Spleen (tissue), 11 donors: ENCODE measurements at regions not wholly inside any gene's neighbourhood (a gene's known extent, or its start where the extent isn't known, plus 50 kb on each side); places are given as distances from the start of the nearest gene placed in this dataset.

Experiments
- DNase-seq: peaks from one replicate; pipeline ENCODE4 v3.0.0-alpha.2; 2020
- H3K27ac ChIP-seq, 8 donors: fragments of 200-600 bp; sonication (generic) in 7 of 8; 1 replicate in 4 of 8; 2 replicates in 4 of 8; pipeline versions ENCODE4 v1.5.0 to v1.8.0; 2016 to 2021; ENCODE audit warnings: inconsistent platforms in 4 of 8, mild to moderate bottlenecking in 4 of 8, moderate library complexity in 1 of 8
- H3K27me3 ChIP-seq, 7 donors: fragments of 200-600 bp; sonication (generic) in 6 of 7; replicated peaks in 1 of 7; 1 replicate in 4 of 7; 2 replicates in 3 of 7; pipeline versions ENCODE4 v1.5.0 to v1.8.0; 2016 to 2021; ENCODE audit warnings: inconsistent platforms in 3 of 7, mild to moderate bottlenecking in 1 of 7
- H3K36me3 ChIP-seq, 6 donors: fragments of 200-600 bp; sonication (generic) in 5 of 6; 1 replicate in 4 of 6; 2 replicates in 2 of 6; pipeline versions ENCODE4 v1.5.0 to v1.8.0; 2016 to 2021; ENCODE audit warnings: inconsistent platforms in 2 of 6
- H3K4me1 ChIP-seq, 6 donors: fragments of 200-600 bp; sonication (generic) in 5 of 6; 1 replicate in 3 of 6; 2 replicates in 3 of 6; pipeline versions ENCODE4 v1.5.0 to v1.8.0; 2016 to 2021; ENCODE audit warnings: inconsistent platforms in 3 of 6
- H3K4me3 ChIP-seq, 8 donors: fragments of 200-600 bp; sonication (generic) in 7 of 8; 1 replicate in 4 of 8; 2 replicates in 4 of 8; pipeline versions ENCODE4 v1.5.0 to v1.8.0; 2016 to 2021; ENCODE audit warnings: inconsistent platforms in 4 of 8, mild to moderate bottlenecking in 4 of 8, moderate library complexity in 2 of 8
- H3K9me3 ChIP-seq, 8 donors: fragments of 200-600 bp; sonication (generic) in 7 of 8; 1 replicate in 4 of 8; 2 replicates in 4 of 8; pipeline versions ENCODE4 v1.5.0 to v1.8.0; 2016 to 2021; ENCODE audit warnings: inconsistent platforms in 4 of 8
- CTCF ChIP-seq, 11 experiments: fragments of 200-600 bp in 7 of 11; fragments of 450-650 bp in 4 of 11; sonication (generic) in 4 of 11; IDR thresholded peaks in 8 of 11; conservative IDR thresholded peaks in 3 of 11; 1 replicate in 7 of 11; 2 replicates in 4 of 11; pipeline versions ENCODE4 v1.4.0 to v1.8.0; 2016 to 2021; ENCODE audit warnings: antibody characterized with exemption in 11 of 11, inconsistent platforms in 4 of 11, mild to moderate bottlenecking in 1 of 11
- POLR2A ChIP-seq, 3 donors: fragments of 450-650 bp; IDR thresholded peaks; one replicate each; pipeline ENCODE4 v1.5.1; 2017; ENCODE audit warnings: antibody characterized with exemption in 3 of 3, mild to moderate bottlenecking in 1 of 3
- POLR2AphosphoS5 ChIP-seq, 3 donors: sonication (generic); formaldehyde crosslinking; IDR thresholded peaks; one replicate each; pipeline ENCODE4 v1.5.1; 2017; ENCODE audit warnings: antibody characterized with exemption in 3 of 3
- WGBS, 5 donors: extraction: QIAGEN DNeasy Blood & Tissue Kit in 3 of 5; methylation state at CpG; one replicate each; pipeline versions ENCODE4 v1.1.5 to v1.1.7; 2013 to 2018; 5-methylcytosine and 5-hydroxymethylcytosine counted together
- intact Hi-C: fragments of 100-400 bp; cut with DNase I; formaldehyde crosslinking; loops from one replicate; pipeline ENCODE4 v1.15.0; 2023; ENCODE audit warnings: low total_unique reads
- donor health status: healthy with polysubstance abuse.
- donor health status: DM: no; HTN: no; CAD: no; lungs with moderate emphysema.
- donor health status: DM: no; HTN: no; CAD: no.
- donor health status: Bipolar disorder and iron deficiency.
- donor health status: healthy.
- donor health status: DM: no; HTN: no; CAD: no.
- donor health status: DM: yes; HTN: yes; CAD: no.

- H3K27me3 ChIP-seq = peaks cover 0 to 34% (median 0%) of the 10 kb centered on the region in 7 donors
- no peaks in the 10 kb centered on the region for H3K36me3 ChIP-seq
- H3K4me3 ChIP-seq = no peak overlapping the region
- H3K4me1 ChIP-seq = no peaks in the 10 kb centered on the region
- WGBS, 5 donors = 60 to 83% (median 69%) methylated on average over 1 of the region's 1 CpG
- DNase-seq = no peak
- TF ChIP-seq CTCF (IDR thresholded peaks at IDR 0.05 in 8 of 11, conservative IDR thresholded peaks at IDR 0.05 in 3 of 11) = no peak
- TF ChIP-seq POLR2A (IDR thresholded peaks at IDR 0.05) = no peak
- no peak for TF ChIP-seq POLR2AphosphoS5 (IDR thresholded peaks at IDR 0.05)
- no peaks in the 10 kb centered on the region for H3K9me3 ChIP-seq
- H3K27ac ChIP-seq = no peak overlapping the region
- intact Hi-C loops = no loop called here
Observed at GRCh38 chr16:23013484-23013883, 135.8 kb downstream of the USP31 start.

GRCh38 chr16:23009075-23009474, 140.2 kb downstream of the USP31 start:
- DNase-seq = no peak
- TF ChIP-seq CTCF (IDR thresholded peaks at IDR 0.05 in 8 of 11, conservative IDR thresholded peaks at IDR 0.05 in 3 of 11) (no peak), POLR2A (IDR thresholded peaks at IDR 0.05) (no peak), POLR2AphosphoS5 (IDR thresholded peaks at IDR 0.05) (no peak)
- Histone ChIP-seq H3K36me3 (no peaks in the 10 kb centered on the region), H3K27me3 (peaks cover 0 to 15% (median 0%) of the 10 kb centered on the region in 7 donors), H3K27ac (no peak overlapping the region), H3K9me3 (no peaks in the 10 kb centered on the region), H3K4me3 (no peak overlapping the region), H3K4me1 (no peaks in the 10 kb centered on the region)
- WGBS, 5 donors = 83 to 90% (median 87%) methylated on average over 3 of the region's 3 CpGs
- intact Hi-C loops = no loop called here

- no peak for TF ChIP-seq CTCF (IDR thresholded peaks at IDR 0.05 in 8 of 11, conservative IDR thresholded peaks at IDR 0.05 in 3 of 11)
- TF ChIP-seq POLR2AphosphoS5 (IDR thresholded peaks at IDR 0.05) = no peak
- no peak for TF ChIP-seq POLR2A (IDR thresholded peaks at IDR 0.05)
- Histone ChIP-seq H3K36me3 (no peaks in the 10 kb centered on the region), H3K4me3 (no peak overlapping the region), H3K4me1 (no peaks in the 10 kb centered on the region), H3K27ac (no peak overlapping the region), H3K27me3 (peaks cover 0 to 22% (median 0%) of the 10 kb centered on the region in 7 donors), H3K9me3 (no peaks in the 10 kb centered on the region)
- 77 to 87% (median 83%) methylated on average over 7 of the region's 7 CpGs for WGBS, 5 donors
- intact Hi-C loops = no loop called here
- no peak for DNase-seq
Observed at GRCh38 chr16:23008041-23008440, 141.2 kb downstream of the USP31 start.

GRCh38 chr16:23006380-23006779, 142.9 kb downstream of the USP31 start:
- 37 to 61% (median 41%) methylated on average over 2 of the region's 2 CpGs for WGBS, 5 donors
- no peak overlapping the region for H3K4me3 ChIP-seq
- intact Hi-C loops = no loop called here
- H3K27ac ChIP-seq = no peak overlapping the region
- no peaks in the 10 kb centered on the region for H3K9me3 ChIP-seq
- no peaks in the 10 kb centered on the region for H3K36me3 ChIP-seq
- peaks cover 0 to 27% (median 0%) of the 10 kb centered on the region in 7 donors for H3K27me3 ChIP-seq
- no peak for TF ChIP-seq CTCF (IDR thresholded peaks at IDR 0.05 in 8 of 11, conservative IDR thresholded peaks at IDR 0.05 in 3 of 11)
- H3K4me1 ChIP-seq = no peaks in the 10 kb centered on the region
- no peak for DNase-seq
